Ishikawa (cell line): ENCODE measurements at regions not wholly inside any gene's neighbourhood (a gene's known extent, or its start where the extent isn't known, plus 50 kb on each side); places are given as distances from the start of the nearest gene placed in this dataset.

Source experiments
- CEBPB ChIP-seq: IDR thresholded peaks from 2 replicates; pipeline ENCODE4 v1.6.1; 2012
- CREB1 ChIP-seq: IDR thresholded peaks from 2 replicates; pipeline ENCODE4 v1.6.1; 2012; ENCODE audit warnings: low read depth
- EGR1 ChIP-seq: IDR thresholded peaks from 2 replicates; pipeline ENCODE4 v1.6.1; 2012
- EP300 ChIP-seq: IDR thresholded peaks from 2 replicates; pipeline ENCODE4 v1.6.1; 2012; ENCODE audit warnings: borderline replicate concordance
- FOXM1 ChIP-seq: IDR thresholded peaks from 2 replicates; pipeline ENCODE4 v1.6.1; 2012; ENCODE audit warnings: low read depth, borderline replicate concordance
- NFIC ChIP-seq: IDR thresholded peaks from 2 replicates; pipeline ENCODE4 v1.6.1; 2012
- RAD21 ChIP-seq: IDR thresholded peaks from 2 replicates; pipeline ENCODE4 v1.6.1; 2012; ENCODE audit warnings: low read depth
- TAF1 ChIP-seq: IDR thresholded peaks from 2 replicates; pipeline ENCODE4 v1.6.1; 2012; ENCODE audit warnings: low read depth, mild to moderate bottlenecking
- TCF12 ChIP-seq: IDR thresholded peaks from 2 replicates; pipeline ENCODE4 v1.6.1; 2012; ENCODE audit warnings: low read depth
- TEAD4 ChIP-seq: IDR thresholded peaks from 2 replicates; pipeline ENCODE4 v1.6.1; 2012
- YY1 ChIP-seq: IDR thresholded peaks from 2 replicates; pipeline ENCODE4 v1.6.1; 2012; ENCODE audit warnings: low read depth
- ZBTB7A ChIP-seq: IDR thresholded peaks from 2 replicates; pipeline ENCODE4 v1.6.1; 2012; ENCODE audit warnings: low read depth
- TF ChIP-seq, protein P1 (sequence below): IDR thresholded peaks from 2 replicates; pipeline ENCODE4 v1.6.1; 2012
- TF ChIP-seq, protein P2 (sequence below): IDR thresholded peaks from 2 replicates; pipeline ENCODE4 v1.6.1; 2012; ENCODE audit warnings: low read depth, mild to moderate bottlenecking
- TF ChIP-seq, protein P3 (sequence below): IDR thresholded peaks from 2 replicates; pipeline ENCODE4 v1.6.1; 2012

DNA sequence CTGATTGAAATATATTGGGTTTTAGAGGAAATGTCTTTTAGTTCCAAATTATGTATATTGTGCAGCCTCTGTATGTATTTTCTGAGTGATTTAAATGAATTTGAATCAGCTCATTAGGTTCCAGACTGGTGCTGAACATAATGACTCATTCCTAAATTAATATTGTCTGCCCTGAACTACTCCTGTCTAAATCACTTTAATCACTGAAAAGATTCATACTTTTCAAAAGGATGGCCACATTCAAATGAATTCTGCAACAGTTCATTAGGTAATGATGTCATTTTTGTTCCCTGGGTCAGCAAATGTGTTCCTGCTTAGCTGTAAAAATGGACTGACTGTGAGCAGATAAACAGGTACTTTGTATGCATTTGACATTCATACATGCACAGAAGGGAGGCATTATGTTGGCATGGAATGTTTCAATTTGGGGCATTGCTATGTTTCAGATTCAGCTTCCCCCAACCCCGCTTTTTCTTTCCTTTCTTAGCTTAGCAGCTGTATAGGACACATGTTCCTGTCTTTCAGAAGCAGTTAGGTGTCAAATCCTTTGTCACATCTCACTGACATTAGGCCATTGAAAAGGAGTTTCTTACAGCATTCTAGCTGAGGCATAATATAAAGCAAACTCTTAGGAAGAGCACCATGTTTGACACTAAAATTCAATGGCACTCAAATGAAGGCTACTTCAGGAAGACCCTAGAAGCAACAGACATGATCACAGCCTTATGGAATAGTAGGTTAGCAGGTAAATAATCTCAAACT is 318.5 kb upstream of the ARPP21 start:
- TF ChIP-seq CEBPB (no peak), TAF1 (no peak), RAD21 (no peak), EP300 (no peak), CREB1 (no peak)

DNA sequence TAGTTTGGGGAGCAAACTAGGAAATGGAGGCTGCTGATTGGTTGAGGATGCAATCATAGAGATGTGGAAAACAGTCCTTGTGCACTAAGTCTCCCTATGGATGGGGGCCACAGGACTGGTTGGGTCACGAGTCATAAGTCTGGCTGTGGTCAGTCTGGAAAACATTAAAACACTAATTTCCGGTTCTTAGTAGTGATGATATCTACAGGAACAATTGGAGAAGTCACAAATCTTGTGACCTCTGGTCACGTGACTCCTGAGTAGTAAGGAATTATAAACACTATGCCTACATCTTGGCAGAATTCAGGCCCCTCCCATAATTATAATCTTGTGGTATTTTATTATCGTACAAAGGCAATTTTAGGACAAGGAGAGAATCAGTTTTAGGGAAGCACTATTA is 317.3 kb upstream of the ARPP21 start:
- TF ChIP-seq TEAD4, result no peak
- TF ChIP-seq, protein P1, sequence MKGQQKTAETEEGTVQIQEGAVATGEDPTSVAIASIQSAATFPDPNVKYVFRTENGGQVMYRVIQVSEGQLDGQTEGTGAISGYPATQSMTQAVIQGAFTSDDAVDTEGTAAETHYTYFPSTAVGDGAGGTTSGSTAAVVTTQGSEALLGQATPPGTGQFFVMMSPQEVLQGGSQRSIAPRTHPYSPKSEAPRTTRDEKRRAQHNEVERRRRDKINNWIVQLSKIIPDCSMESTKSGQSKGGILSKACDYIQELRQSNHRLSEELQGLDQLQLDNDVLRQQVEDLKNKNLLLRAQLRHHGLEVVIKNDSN, result no peak
- no peak for TF ChIP-seq TAF1
- TF ChIP-seq NFIC, result no peak
- TF ChIP-seq CREB1, result no peak
- TF ChIP-seq FOXM1, result no peak
- TF ChIP-seq RAD21, result no peak
- TF ChIP-seq, protein P2, sequence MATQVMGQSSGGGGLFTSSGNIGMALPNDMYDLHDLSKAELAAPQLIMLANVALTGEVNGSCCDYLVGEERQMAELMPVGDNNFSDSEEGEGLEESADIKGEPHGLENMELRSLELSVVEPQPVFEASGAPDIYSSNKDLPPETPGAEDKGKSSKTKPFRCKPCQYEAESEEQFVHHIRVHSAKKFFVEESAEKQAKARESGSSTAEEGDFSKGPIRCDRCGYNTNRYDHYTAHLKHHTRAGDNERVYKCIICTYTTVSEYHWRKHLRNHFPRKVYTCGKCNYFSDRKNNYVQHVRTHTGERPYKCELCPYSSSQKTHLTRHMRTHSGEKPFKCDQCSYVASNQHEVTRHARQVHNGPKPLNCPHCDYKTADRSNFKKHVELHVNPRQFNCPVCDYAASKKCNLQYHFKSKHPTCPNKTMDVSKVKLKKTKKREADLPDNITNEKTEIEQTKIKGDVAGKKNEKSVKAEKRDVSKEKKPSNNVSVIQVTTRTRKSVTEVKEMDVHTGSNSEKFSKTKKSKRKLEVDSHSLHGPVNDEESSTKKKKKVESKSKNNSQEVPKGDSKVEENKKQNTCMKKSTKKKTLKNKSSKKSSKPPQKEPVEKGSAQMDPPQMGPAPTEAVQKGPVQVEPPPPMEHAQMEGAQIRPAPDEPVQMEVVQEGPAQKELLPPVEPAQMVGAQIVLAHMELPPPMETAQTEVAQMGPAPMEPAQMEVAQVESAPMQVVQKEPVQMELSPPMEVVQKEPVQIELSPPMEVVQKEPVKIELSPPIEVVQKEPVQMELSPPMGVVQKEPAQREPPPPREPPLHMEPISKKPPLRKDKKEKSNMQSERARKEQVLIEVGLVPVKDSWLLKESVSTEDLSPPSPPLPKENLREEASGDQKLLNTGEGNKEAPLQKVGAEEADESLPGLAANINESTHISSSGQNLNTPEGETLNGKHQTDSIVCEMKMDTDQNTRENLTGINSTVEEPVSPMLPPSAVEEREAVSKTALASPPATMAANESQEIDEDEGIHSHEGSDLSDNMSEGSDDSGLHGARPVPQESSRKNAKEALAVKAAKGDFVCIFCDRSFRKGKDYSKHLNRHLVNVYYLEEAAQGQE, result no peak
- no peak for TF ChIP-seq EGR1
- no peak for TF ChIP-seq YY1
- TF ChIP-seq, protein P3, sequence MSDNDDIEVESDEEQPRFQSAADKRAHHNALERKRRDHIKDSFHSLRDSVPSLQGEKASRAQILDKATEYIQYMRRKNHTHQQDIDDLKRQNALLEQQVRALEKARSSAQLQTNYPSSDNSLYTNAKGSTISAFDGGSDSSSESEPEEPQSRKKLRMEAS, result no peak
- no peak for TF ChIP-seq EP300

DNA sequence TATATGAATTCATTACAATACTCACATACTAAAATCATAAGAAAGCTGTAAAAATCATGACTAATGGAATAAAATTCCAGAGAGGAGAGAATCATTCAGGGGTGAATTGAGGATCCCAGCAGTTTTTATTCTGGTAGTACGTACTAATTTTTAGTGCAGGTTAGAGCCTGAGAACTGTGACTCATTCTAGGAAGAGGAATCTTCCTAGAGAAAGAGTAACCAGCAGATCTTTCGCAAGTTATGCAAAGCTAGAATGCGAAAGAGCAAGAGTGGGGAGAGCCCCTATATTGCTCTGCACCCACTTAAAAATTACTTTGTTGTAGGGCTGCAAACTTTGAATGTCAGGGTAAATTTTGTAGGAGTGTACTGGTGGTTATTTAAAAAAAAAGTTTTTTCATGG is 303.6 kb upstream of the ARPP21 start:
- TF ChIP-seq CREB1, result no peak
- TF ChIP-seq, protein P3, result no peak
- TF ChIP-seq, protein P1, result no peak

DNA sequence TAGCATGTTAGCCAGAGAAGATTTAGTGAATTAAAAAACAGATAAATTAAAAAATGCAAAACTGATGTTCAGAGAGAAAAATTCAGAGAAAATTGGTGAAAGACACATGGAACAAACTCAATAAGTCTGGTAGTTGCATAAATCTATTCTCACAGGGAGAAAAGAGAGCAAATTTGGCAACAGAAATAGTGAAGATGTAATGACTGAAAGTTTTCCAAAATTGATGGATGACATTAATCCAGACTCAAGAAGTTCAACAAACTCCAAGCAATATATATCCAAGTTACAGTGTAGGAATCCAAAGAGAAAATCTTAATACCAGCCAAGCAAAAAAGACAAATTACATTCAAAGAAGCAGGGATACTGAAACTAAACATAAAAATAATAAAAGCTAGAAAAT is 302.7 kb upstream of the ARPP21 start:
- TF ChIP-seq EGR1 (no peak), TAF1 (no peak), TCF12 (no peak), ZBTB7A (no peak), TEAD4 (no peak), YY1 (no peak), EP300 (no peak), CEBPB (no peak), FOXM1 (no peak), NFIC (no peak), RAD21 (no peak), CREB1 (no peak)
- TF ChIP-seq, protein P1, result no peak
- TF ChIP-seq, protein P3, result no peak
- TF ChIP-seq, protein P2, result no peak

DNA sequence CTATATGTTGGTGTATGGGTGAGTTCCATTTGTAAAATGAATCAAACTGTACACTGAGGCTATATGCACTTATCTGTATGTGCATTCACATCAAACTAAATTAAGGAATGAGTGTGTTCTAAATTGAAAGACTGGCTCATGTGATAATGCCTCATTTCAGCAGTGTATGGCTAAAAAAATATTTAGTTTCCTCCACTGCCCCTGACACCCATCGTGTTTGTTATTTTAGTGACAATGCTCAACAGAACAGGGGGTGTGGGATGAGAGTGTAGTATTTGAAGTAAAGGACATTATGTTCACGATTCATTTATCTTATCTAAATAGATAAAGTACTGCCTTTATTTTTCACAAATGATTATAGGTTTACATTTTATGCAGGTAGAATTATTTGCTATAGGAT is 301.1 kb upstream of the ARPP21 start:
- TF ChIP-seq, protein P3, result no peak
- TF ChIP-seq, protein P1, result no peak
- TF ChIP-seq EP300 (no peak), TEAD4 (no peak), NFIC (no peak), EGR1 (no peak), YY1 (no peak)
